ENCODE measurements at regions not wholly inside any gene's neighbourhood (a gene's known extent, or its start where the extent isn't known, plus 50 kb on each side); places are given as distances from the start of the nearest gene placed in this dataset.

DNA sequence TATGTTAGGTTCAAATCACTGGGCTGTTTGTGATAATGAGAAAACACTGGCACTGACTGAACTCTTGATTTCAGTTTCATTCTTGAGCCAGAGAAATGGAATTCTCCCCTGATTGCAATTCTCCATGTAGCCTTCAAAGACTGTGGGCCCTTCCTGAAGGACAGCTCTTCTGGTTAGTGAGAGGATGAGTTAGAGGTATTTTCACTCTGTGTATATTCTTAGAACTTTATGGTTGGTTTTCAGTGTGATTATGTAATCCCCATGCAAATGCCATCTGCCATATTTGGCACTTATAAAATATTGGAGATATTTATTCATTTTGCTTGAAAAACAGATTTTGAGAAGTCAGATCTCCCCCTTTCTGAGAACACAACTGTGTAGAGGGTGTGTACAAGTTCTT, 323.7 kb downstream of the SLC4A3 start:
- Histone ChIP-seq H3K27me3 (no peaks in the 10 kb centered on the region), H3K4me3 (no peak overlapping the region), H3K36me3 (no peaks in the 10 kb centered on the region), H3K4me1 (no peaks in the 10 kb centered on the region), H3K9me3 (no peaks in the 10 kb centered on the region), H3K27ac (no peak overlapping the region)
- TF ChIP-seq, protein P1, sequence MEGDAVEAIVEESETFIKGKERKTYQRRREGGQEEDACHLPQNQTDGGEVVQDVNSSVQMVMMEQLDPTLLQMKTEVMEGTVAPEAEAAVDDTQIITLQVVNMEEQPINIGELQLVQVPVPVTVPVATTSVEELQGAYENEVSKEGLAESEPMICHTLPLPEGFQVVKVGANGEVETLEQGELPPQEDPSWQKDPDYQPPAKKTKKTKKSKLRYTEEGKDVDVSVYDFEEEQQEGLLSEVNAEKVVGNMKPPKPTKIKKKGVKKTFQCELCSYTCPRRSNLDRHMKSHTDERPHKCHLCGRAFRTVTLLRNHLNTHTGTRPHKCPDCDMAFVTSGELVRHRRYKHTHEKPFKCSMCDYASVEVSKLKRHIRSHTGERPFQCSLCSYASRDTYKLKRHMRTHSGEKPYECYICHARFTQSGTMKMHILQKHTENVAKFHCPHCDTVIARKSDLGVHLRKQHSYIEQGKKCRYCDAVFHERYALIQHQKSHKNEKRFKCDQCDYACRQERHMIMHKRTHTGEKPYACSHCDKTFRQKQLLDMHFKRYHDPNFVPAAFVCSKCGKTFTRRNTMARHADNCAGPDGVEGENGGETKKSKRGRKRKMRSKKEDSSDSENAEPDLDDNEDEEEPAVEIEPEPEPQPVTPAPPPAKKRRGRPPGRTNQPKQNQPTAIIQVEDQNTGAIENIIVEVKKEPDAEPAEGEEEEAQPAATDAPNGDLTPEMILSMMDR (IDR thresholded peaks at IDR 0.05): no peak
- TF ChIP-seq POLR2A (IDR thresholded peaks at IDR 0.05): no peak
- intact Hi-C loops (cut with DNase I; ENCODE audit: low total_unique reads): no loop called here
- no peak for DNase-seq

DNA sequence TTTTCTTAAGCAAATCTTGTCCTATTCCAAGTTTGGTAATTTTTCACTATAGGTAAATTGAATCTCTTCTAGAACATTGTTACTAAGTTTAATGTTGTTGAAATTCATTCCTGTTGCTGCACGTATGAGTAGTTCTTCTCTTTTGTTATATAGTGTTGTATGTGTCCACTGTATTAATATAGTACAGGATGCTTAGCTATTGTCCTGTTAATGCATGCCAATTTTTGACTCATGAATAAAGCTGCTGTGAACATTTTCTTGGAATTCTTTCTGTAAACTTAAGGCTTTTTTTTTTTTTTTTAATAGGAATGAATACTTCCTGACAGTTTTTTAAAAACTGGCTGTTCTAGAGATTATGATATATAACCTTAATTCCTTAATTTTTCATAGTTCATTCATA, 326.9 kb downstream of the SLC4A3 start:
- intact Hi-C loops (cut with DNase I; ENCODE audit: low total_unique reads): no loop called here
- H3K4me1 ChIP-seq: no peaks in the 10 kb centered on the region
- H3K36me3 ChIP-seq: no peaks in the 10 kb centered on the region
- DNase-seq: no peak
- no peaks in the 10 kb centered on the region for H3K9me3 ChIP-seq
- no peak overlapping the region for H3K4me3 ChIP-seq
- H3K27me3 ChIP-seq: no peaks in the 10 kb centered on the region
- no peak overlapping the region for H3K27ac ChIP-seq
- TF ChIP-seq, protein P1 (IDR thresholded peaks at IDR 0.05): no peak
- no peak for TF ChIP-seq POLR2A (IDR thresholded peaks at IDR 0.05)

GRCh38 chr2:219957820-219958219, 330.4 kb downstream of the SLC4A3 start:
- Histone ChIP-seq H3K9me3 (no peaks in the 10 kb centered on the region), H3K36me3 (no peaks in the 10 kb centered on the region), H3K4me1 (no peaks in the 10 kb centered on the region), H3K4me3 (no peak overlapping the region), H3K27ac (no peak overlapping the region), H3K27me3 (no peaks in the 10 kb centered on the region)
- no peak for DNase-seq
- TF ChIP-seq, protein P1 (IDR thresholded peaks at IDR 0.05): no peak
- TF ChIP-seq POLR2A (IDR thresholded peaks at IDR 0.05): no peak
- intact Hi-C loops (cut with DNase I; ENCODE audit: low total_unique reads): no loop called here

GRCh38 chr2:219958941-219959340, 331.5 kb downstream of the SLC4A3 start:
- Histone ChIP-seq H3K4me1 (no peaks in the 10 kb centered on the region), H3K27ac (no peak overlapping the region), H3K36me3 (no peaks in the 10 kb centered on the region), H3K27me3 (no peaks in the 10 kb centered on the region), H3K9me3 (no peaks in the 10 kb centered on the region), H3K4me3 (no peak overlapping the region)
- DNase-seq: no peak
- TF ChIP-seq, protein P1 (IDR thresholded peaks at IDR 0.05): no peak
- no peak for TF ChIP-seq POLR2A (IDR thresholded peaks at IDR 0.05)
- intact Hi-C loops (cut with DNase I; ENCODE audit: low total_unique reads): no loop called here

DNA sequence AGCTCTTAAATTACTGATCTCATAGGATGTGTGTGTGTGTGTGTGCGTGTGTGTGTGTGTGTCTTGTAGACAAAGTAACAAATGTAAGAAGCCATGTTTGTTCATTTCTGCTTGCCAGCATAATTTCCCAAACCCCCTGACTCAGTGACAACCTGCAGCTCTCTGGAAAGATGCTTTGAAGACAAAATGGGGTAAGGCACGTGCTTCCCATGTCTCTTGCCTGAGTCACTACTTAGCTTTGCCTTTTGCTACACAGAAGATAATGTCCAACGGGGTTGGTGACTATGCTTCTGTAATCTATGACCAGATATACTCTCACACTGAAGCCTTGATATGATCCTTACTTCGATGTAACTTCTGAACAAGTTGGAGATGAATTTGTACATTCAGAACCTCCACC, 332.0 kb downstream of the SLC4A3 start:
- intact Hi-C loops (cut with DNase I; ENCODE audit: low total_unique reads): no loop called here

More for the DNA sequence above, 332.0 kb downstream of the SLC4A3 start:
- TF ChIP-seq, protein P1 (IDR thresholded peaks at IDR 0.05): no peak
- TF ChIP-seq POLR2A (IDR thresholded peaks at IDR 0.05): no peak
- no peak overlapping the region for H3K27ac ChIP-seq
- no peaks in the 10 kb centered on the region for H3K4me1 ChIP-seq
- H3K27me3 ChIP-seq: no peaks in the 10 kb centered on the region
- DNase-seq: no peak
- no peak overlapping the region for H3K4me3 ChIP-seq
- no peaks in the 10 kb centered on the region for H3K9me3 ChIP-seq
- H3K36me3 ChIP-seq: no peaks in the 10 kb centered on the region
